ENCODE measurements at regions not wholly inside any gene's neighbourhood (a gene's known extent, or its start where the extent isn't known, plus 50 kb on each side); places are given as distances from the start of the nearest gene placed in this dataset.
"Not testable (repeated sequence)": the region's sequence is repeated elsewhere in the genome, so short reads cannot be mapped to it uniquely, and the experiment has no call there.

- Histone ChIP-seq H3K36me3 (no peaks in the 10 kb centered on the region), H3K9me3 (no peaks in the 10 kb centered on the region), H3K27me3 (no peaks in the 10 kb centered on the region), H3K4me3 (no peak overlapping the region), H3K27ac (no peak overlapping the region), H3K4me1 (peaks cover 0 to 5% (median 0%) of the 10 kb centered on the region in 3 donors)
- intact Hi-C loops (cut with DNase I) = no loop called here
- TF ChIP-seq POLR2A (IDR thresholded peaks at IDR 0.05) (no peak), CTCF (IDR thresholded peaks at IDR 0.05) (no peak)
- no peak for DNase-seq
- 82 to 84% methylated on average over 2 of the region's 2 CpGs for whole genome bisulfite sequencing, 2 donors
These were observed 656.8 kb downstream of the SLITRK6 start for GRCh38 chr13:85142351-85142927.

- peaks cover 0 to 5% (median 0%) of the 10 kb centered on the region in 3 donors for H3K4me1 ChIP-seq
- 48 to 65% methylated on average over 2 of the region's 2 CpGs for WGBS, 2 donors
- intact Hi-C loops (cut with DNase I) = no loop called here
- H3K27me3 ChIP-seq = no peaks in the 10 kb centered on the region
- no peak for DNase-seq
- H3K4me3 ChIP-seq = no peak overlapping the region
- no peak overlapping the region for H3K27ac ChIP-seq
- TF ChIP-seq CTCF (IDR thresholded peaks at IDR 0.05) (no peak), POLR2A (IDR thresholded peaks at IDR 0.05) (no peak)
- H3K9me3 ChIP-seq = no peaks in the 10 kb centered on the region
- H3K36me3 ChIP-seq = no peaks in the 10 kb centered on the region
These were observed 657.8 kb downstream of the SLITRK6 start for GRCh38 chr13:85141401-85141800.

GRCh38 chr13:85140192-85140591, 659.0 kb downstream of the SLITRK6 start:
- no peak overlapping the region for H3K4me3 ChIP-seq
- intact Hi-C loops (cut with DNase I) = no loop called here
- no peak for DNase-seq
- H3K27ac ChIP-seq = peak overlapping the region in 3 of 4 donors; percentile 32 to 69 (median 40)
- no peaks in the 10 kb centered on the region for H3K27me3 ChIP-seq
- peaks cover 0 to 5% (median 0%) of the 10 kb centered on the region in 3 donors for H3K4me1 ChIP-seq
- no peaks in the 10 kb centered on the region for H3K9me3 ChIP-seq
- TF ChIP-seq CTCF (IDR thresholded peaks at IDR 0.05) (no peak), POLR2A (IDR thresholded peaks at IDR 0.05) (no peak)
- no peaks in the 10 kb centered on the region for H3K36me3 ChIP-seq
- 23 to 39% methylated on average over 1 of the region's 1 CpG for WGBS, 2 donors

GRCh38 chr13:85137516-85137915, 661.7 kb downstream of the SLITRK6 start:
- Histone ChIP-seq H3K27me3 (no peaks in the 10 kb centered on the region), H3K4me1 (peaks cover 0 to 5% (median 0%) of the 10 kb centered on the region in 3 donors), H3K9me3 (no peaks in the 10 kb centered on the region), H3K27ac (no peak overlapping the region), H3K36me3 (no peaks in the 10 kb centered on the region), H3K4me3 (no peak overlapping the region)
- 12 to 27% methylated on average over 1 of the region's 1 CpG for WGBS, 2 donors
- TF ChIP-seq CTCF (IDR thresholded peaks at IDR 0.05) = no peak
- no peak for TF ChIP-seq POLR2A (IDR thresholded peaks at IDR 0.05)
- intact Hi-C loops (cut with DNase I) = no loop called here
- no peak for DNase-seq

GRCh38 chr13:85132986-85133385, 666.2 kb downstream of the SLITRK6 start:
- 73 to 96% methylated on average over 6 of the region's 6 CpGs for WGBS, 2 donors
- Histone ChIP-seq H3K27me3 (no peaks in the 10 kb centered on the region), H3K4me3 (no peak overlapping the region), H3K4me1 (no peaks in the 10 kb centered on the region), H3K36me3 (no peaks in the 10 kb centered on the region), H3K9me3 (no peaks in the 10 kb centered on the region), H3K27ac (no peak overlapping the region)
- no peak for TF ChIP-seq POLR2A (IDR thresholded peaks at IDR 0.05)
- intact Hi-C loops (cut with DNase I) = no loop called here
- no peak for DNase-seq

GRCh38 chr13:85123501-85123900, 675.7 kb downstream of the SLITRK6 start:
- H3K4me1 ChIP-seq; DNase-seq; H3K9me3 ChIP-seq; intact Hi-C loops (cut with DNase I); H3K27me3 ChIP-seq; H3K27ac ChIP-seq; H3K36me3 ChIP-seq; H3K4me3 ChIP-seq: not testable (repeated sequence)
- 65 to 70% methylated on average over 4 to 11 of the region's 14 CpGs for WGBS, 2 donors

Data from esophagus squamous epithelium (tissue), 5 donors.